ENCODE measurements at regions not wholly inside any gene's neighbourhood (a gene's known extent, or its start where the extent isn't known, plus 50 kb on each side); places are given as distances from the start of the nearest gene placed in this dataset.

GRCh38 chr15:37375519-37375918 is 275.2 kb upstream of the MEIS2 start:
- ATAC-seq (ENCODE audit: poor library complexity), result no peak
- intact Hi-C loops (cut with DNase I, micrococcal nuclease), result no loop called here

GRCh38 chr15:37377428-37377827 is 277.1 kb upstream of the MEIS2 start:
- no peaks in the 10 kb centered on the region for H3K36me3 ChIP-seq (ENCODE audit: insufficient read depth, low read length)
- POLR2A ChIA-PET, result no interaction called here
- no peaks in the 10 kb centered on the region for H3K27me3 Mint-ChIP-seq
- H3K9me3 Mint-ChIP-seq, result peaks cover 8% of the 10 kb centered on the region
- H3K4me3 ChIP-seq (ENCODE audit: low read length), result no peak overlapping the region
- no peak for ATAC-seq (ENCODE audit: poor library complexity)
- H3K4me1 ChIP-seq (ENCODE audit: insufficient read depth, low read length), result no peaks in the 10 kb centered on the region
- H3K36me3 Mint-ChIP-seq (ENCODE audit: low read depth), result no peaks in the 10 kb centered on the region
- no peaks in the 10 kb centered on the region for H3K9me3 ChIP-seq (ENCODE audit: control insufficient read depth in 1 of 2, insufficient read depth in 1 of 2, low read length in 2 of 2)
- H3K4me1 Mint-ChIP-seq (ENCODE audit: low read depth), result no peaks in the 10 kb centered on the region
- no peak overlapping the region for H3K27ac ChIP-seq (ENCODE audit: low read depth in 1 of 2, low read length in 2 of 2)
- CTCF ChIA-PET, result no interaction called here
- TF ChIP-seq, protein P1, sequence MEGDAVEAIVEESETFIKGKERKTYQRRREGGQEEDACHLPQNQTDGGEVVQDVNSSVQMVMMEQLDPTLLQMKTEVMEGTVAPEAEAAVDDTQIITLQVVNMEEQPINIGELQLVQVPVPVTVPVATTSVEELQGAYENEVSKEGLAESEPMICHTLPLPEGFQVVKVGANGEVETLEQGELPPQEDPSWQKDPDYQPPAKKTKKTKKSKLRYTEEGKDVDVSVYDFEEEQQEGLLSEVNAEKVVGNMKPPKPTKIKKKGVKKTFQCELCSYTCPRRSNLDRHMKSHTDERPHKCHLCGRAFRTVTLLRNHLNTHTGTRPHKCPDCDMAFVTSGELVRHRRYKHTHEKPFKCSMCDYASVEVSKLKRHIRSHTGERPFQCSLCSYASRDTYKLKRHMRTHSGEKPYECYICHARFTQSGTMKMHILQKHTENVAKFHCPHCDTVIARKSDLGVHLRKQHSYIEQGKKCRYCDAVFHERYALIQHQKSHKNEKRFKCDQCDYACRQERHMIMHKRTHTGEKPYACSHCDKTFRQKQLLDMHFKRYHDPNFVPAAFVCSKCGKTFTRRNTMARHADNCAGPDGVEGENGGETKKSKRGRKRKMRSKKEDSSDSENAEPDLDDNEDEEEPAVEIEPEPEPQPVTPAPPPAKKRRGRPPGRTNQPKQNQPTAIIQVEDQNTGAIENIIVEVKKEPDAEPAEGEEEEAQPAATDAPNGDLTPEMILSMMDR (IDR thresholded peaks at IDR 0.05), result no peak
- no peak for DNase-seq
- H3K27ac Mint-ChIP-seq, result no peak overlapping the region
- H3K4me3 Mint-ChIP-seq, result no peak overlapping the region
- no peaks in the 10 kb centered on the region for H3K27me3 ChIP-seq (ENCODE audit: control insufficient read depth in 1 of 2, insufficient read depth in 2 of 2, low read length in 2 of 2)
- intact Hi-C loops (cut with DNase I, micrococcal nuclease), result no loop called here

More at GRCh38 chr15:37375519-37375918, 275.2 kb upstream of the MEIS2 start:
- Histone ChIP-seq H3K9me3 (ENCODE audit: control insufficient read depth in 1 of 2, insufficient read depth in 1 of 2, low read length in 2 of 2) (no peaks in the 10 kb centered on the region), H3K4me1 (ENCODE audit: insufficient read depth, low read length) (no peaks in the 10 kb centered on the region), H3K27ac (ENCODE audit: low read depth in 1 of 2, low read length in 2 of 2) (no peak overlapping the region), H3K36me3 (ENCODE audit: insufficient read depth, low read length) (no peaks in the 10 kb centered on the region), H3K4me3 (ENCODE audit: low read length) (no peak overlapping the region), H3K27me3 (ENCODE audit: control insufficient read depth in 1 of 2, insufficient read depth in 2 of 2, low read length in 2 of 2) (no peaks in the 10 kb centered on the region)
- H3K9me3 Mint-ChIP-seq, result peaks cover 5% of the 10 kb centered on the region
- H3K36me3 Mint-ChIP-seq (ENCODE audit: low read depth), result no peaks in the 10 kb centered on the region
- no peaks in the 10 kb centered on the region for H3K27me3 Mint-ChIP-seq
- TF ChIP-seq, protein P1 (IDR thresholded peaks at IDR 0.05), result no peak
- H3K4me3 Mint-ChIP-seq, result no peak overlapping the region
- ChIA-PET POLR2A (no interaction called here), CTCF (no interaction called here)
- DNase-seq, result no peak
- H3K27ac Mint-ChIP-seq, result no peak overlapping the region
- H3K4me1 Mint-ChIP-seq (ENCODE audit: low read depth), result no peaks in the 10 kb centered on the region

GRCh38 chr15:37394402-37395099 is 294.2 kb upstream of the MEIS2 start:
- POLR2A ChIA-PET, result no interaction called here
- no peak overlapping the region for H3K27ac Mint-ChIP-seq

More at GRCh38 chr15:37394402-37395099, 294.2 kb upstream of the MEIS2 start:
- Histone ChIP-seq H3K36me3 (ENCODE audit: insufficient read depth, low read length) (no peaks in the 10 kb centered on the region), H3K27me3 (ENCODE audit: control insufficient read depth in 1 of 2, insufficient read depth in 2 of 2, low read length in 2 of 2) (no peaks in the 10 kb centered on the region), H3K4me1 (ENCODE audit: insufficient read depth, low read length) (no peaks in the 10 kb centered on the region), H3K4me3 (ENCODE audit: low read length) (no peak overlapping the region), H3K9me3 (ENCODE audit: control insufficient read depth in 1 of 2, insufficient read depth in 1 of 2, low read length in 2 of 2) (peaks cover 3 to 6% of the 10 kb centered on the region in 2 experiments), H3K27ac (ENCODE audit: low read depth in 1 of 2, low read length in 2 of 2) (no peak overlapping the region)
- ATAC-seq (ENCODE audit: poor library complexity), result no peak
- no peak for DNase-seq
- no peaks in the 10 kb centered on the region for H3K36me3 Mint-ChIP-seq (ENCODE audit: low read depth)
- no peaks in the 10 kb centered on the region for H3K27me3 Mint-ChIP-seq
- no peak overlapping the region for H3K4me3 Mint-ChIP-seq
- TF ChIP-seq, protein P1 (IDR thresholded peaks at IDR 0.05), result no peak
- H3K4me1 Mint-ChIP-seq (ENCODE audit: low read depth), result no peaks in the 10 kb centered on the region
- CTCF ChIA-PET, result no interaction called here
- H3K9me3 Mint-ChIP-seq, result peaks cover 12% of the 10 kb centered on the region
- intact Hi-C loops (cut with DNase I, micrococcal nuclease), result no loop called here
